Naive thymus-derived CD8-positive, alpha-beta T cell (primary cell): ENCODE measurements at regions not wholly inside any gene's neighbourhood (a gene's known extent, or its start where the extent isn't known, plus 50 kb on each side); places are given as distances from the start of the nearest gene placed in this dataset.

ENCODE experiments used
- ATAC-seq, 2 donors: fragments of 150-1000 bp; cut with Tn5 transposase in 1 of 2; sonication (Bioruptor Pico), chemical (Tn5 transposase) in 1 of 2; 1 replicate in 1 of 2; 2 replicates in 1 of 2; pipeline ENCODE4 v1.10.0; 2021; ENCODE audit warnings: mild to moderate bottlenecking in 2 of 2, moderate library complexity in 2 of 2
- POLR2A ChIA-PET: fragments of 350-600 bp; sonication (Branson Sonifier 250); formaldehyde crosslinking; loops from one replicate; lab custom pipeline; 2021; ENCODE audit warnings: antibody characterized with exemption; lab: Charles Lee
- DNase-seq, 10 donors: peaks; one replicate each; pipeline versions ENCODE4 v3.0.0 to v3.0.0-alpha.2; 2020 to 2022
- H3K27ac Mint-ChIP-seq, 10 donors: one replicate each; pipeline ENCODE4 v1.8.0; 2020 to 2022; ENCODE audit warnings: mild to moderate bottlenecking in 10 of 10, mixed read lengths in 10 of 10, moderate library complexity in 4 of 10, inconsistent platforms in 1 of 10
- H3K27me3 Mint-ChIP-seq, 5 donors: one replicate each; pipeline ENCODE4 v1.8.0; 2021 to 2022; ENCODE audit warnings: mixed read lengths in 5 of 5
- H3K36me3 Mint-ChIP-seq, 3 donors: one replicate each; pipeline ENCODE4 v1.8.0; 2020 to 2022; ENCODE audit warnings: mixed read lengths in 3 of 3, mild to moderate bottlenecking in 2 of 3, inconsistent platforms in 1 of 3
- H3K4me1 Mint-ChIP-seq, 4 donors: one replicate each; pipeline ENCODE4 v1.8.0; 2021 to 2022; ENCODE audit warnings: mixed read lengths in 4 of 4
- H3K4me3 Mint-ChIP-seq, 10 donors: one replicate each; pipeline ENCODE4 v1.8.0; 2020 to 2022; ENCODE audit warnings: mild to moderate bottlenecking in 10 of 10, mixed read lengths in 10 of 10, moderate library complexity in 6 of 10, inconsistent platforms in 1 of 10
- H3K9me3 Mint-ChIP-seq, 9 donors: one replicate each; pipeline ENCODE4 v1.8.0; 2020 to 2022; ENCODE audit warnings: mixed read lengths in 9 of 9, mild to moderate bottlenecking in 3 of 9, inconsistent platforms in 1 of 9, moderate library complexity in 1 of 9

GRCh38 chr4:10212901-10213300, 96.3 kb upstream of the WDR1 start:
- Mint-ChIP-seq H3K4me1 (no peaks in the 10 kb centered on the region), H3K9me3 (peaks cover 0 to 2% (median 0%) of the 10 kb centered on the region in 9 donors), H3K27ac (no peak overlapping the region), H3K36me3 (no peaks in the 10 kb centered on the region), H3K4me3 (no peak overlapping the region), H3K27me3 (peaks cover 0 to 11% (median 0%) of the 10 kb centered on the region in 5 donors)
- no peak for DNase-seq
- no peak for ATAC-seq
- POLR2A ChIA-PET: no interaction called here

- no peaks in the 10 kb centered on the region for H3K4me1 Mint-ChIP-seq
- DNase-seq: no peak
- POLR2A ChIA-PET: no interaction called here
- ATAC-seq: no peak
- H3K27me3 Mint-ChIP-seq: peaks cover 0 to 11% (median 0%) of the 10 kb centered on the region in 5 donors
- no peak overlapping the region for H3K4me3 Mint-ChIP-seq
- no peaks in the 10 kb centered on the region for H3K36me3 Mint-ChIP-seq
- H3K27ac Mint-ChIP-seq: no peak overlapping the region
- H3K9me3 Mint-ChIP-seq: peaks cover 0 to 2% (median 0%) of the 10 kb centered on the region in 9 donors
Measured at GRCh38 chr4:10212400-10212799, 95.8 kb upstream of the WDR1 start.

- DNase-seq: no peak
- POLR2A ChIA-PET: no interaction called here
- ATAC-seq: no peak
- peaks cover 0 to 2% (median 0%) of the 10 kb centered on the region in 4 donors for H3K4me1 Mint-ChIP-seq
- no peaks in the 10 kb centered on the region for H3K36me3 Mint-ChIP-seq
- H3K27me3 Mint-ChIP-seq: peaks cover 0 to 11% (median 3%) of the 10 kb centered on the region in 5 donors
- H3K4me3 Mint-ChIP-seq: no peak overlapping the region
- no peak overlapping the region for H3K27ac Mint-ChIP-seq
- H3K9me3 Mint-ChIP-seq: peaks cover 0 to 2% (median 0%) of the 10 kb centered on the region in 9 donors
Measured at GRCh38 chr4:10207116-10207515, 90.5 kb upstream of the WDR1 start.

GRCh38 chr4:10205223-10205622, 88.6 kb upstream of the WDR1 start:
- Mint-ChIP-seq H3K36me3 (no peaks in the 10 kb centered on the region), H3K27ac (no peak overlapping the region), H3K4me1 (peaks cover 0 to 2% (median 0%) of the 10 kb centered on the region in 4 donors), H3K27me3 (peaks cover 0 to 11% (median 5%) of the 10 kb centered on the region in 5 donors), H3K9me3 (no peaks in the 10 kb centered on the region), H3K4me3 (no peak overlapping the region)
- DNase-seq (no peak), ATAC-seq (no peak)
- POLR2A ChIA-PET: no interaction called here

GRCh38 chr4:10204401-10205058, 87.9 kb upstream of the WDR1 start:
- DNase-seq (no peak), ATAC-seq (no peak)
- Mint-ChIP-seq H3K27ac (no peak overlapping the region), H3K27me3 (peaks cover 0 to 11% (median 5%) of the 10 kb centered on the region in 5 donors), H3K4me1 (peaks cover 0 to 2% (median 0%) of the 10 kb centered on the region in 4 donors), H3K9me3 (no peaks in the 10 kb centered on the region), H3K4me3 (no peak overlapping the region), H3K36me3 (no peaks in the 10 kb centered on the region)
- POLR2A ChIA-PET: no interaction called here

GRCh38 chr4:10203851-10204250, 87.3 kb upstream of the WDR1 start:
- Mint-ChIP-seq H3K27ac (no peak overlapping the region), H3K4me1 (peaks cover 0 to 2% (median 0%) of the 10 kb centered on the region in 4 donors), H3K27me3 (peaks cover 0 to 8% (median 5%) of the 10 kb centered on the region in 5 donors), H3K9me3 (no peaks in the 10 kb centered on the region), H3K36me3 (no peaks in the 10 kb centered on the region), H3K4me3 (no peak overlapping the region)
- ATAC-seq (no peak), DNase-seq (no peak)
- POLR2A ChIA-PET: no interaction called here

- no peak for DNase-seq
- ATAC-seq: no peak
- POLR2A ChIA-PET: no interaction called here
- Mint-ChIP-seq H3K36me3 (no peaks in the 10 kb centered on the region), H3K4me3 (no peak overlapping the region), H3K4me1 (peaks cover 0 to 2% (median 0%) of the 10 kb centered on the region in 4 donors), H3K27me3 (peaks cover 0 to 5% (median 0%) of the 10 kb centered on the region in 5 donors), H3K27ac (no peak overlapping the region), H3K9me3 (no peaks in the 10 kb centered on the region)
Measured at GRCh38 chr4:10201381-10202223, 85.0 kb upstream of the WDR1 start.

- H3K4me1 Mint-ChIP-seq: peaks cover 0 to 2% (median 0%) of the 10 kb centered on the region in 4 donors
- POLR2A ChIA-PET: no interaction called here
- no peak overlapping the region for H3K27ac Mint-ChIP-seq
- no peaks in the 10 kb centered on the region for H3K36me3 Mint-ChIP-seq
- H3K27me3 Mint-ChIP-seq: peaks cover 0 to 5% (median 0%) of the 10 kb centered on the region in 5 donors
- no peaks in the 10 kb centered on the region for H3K9me3 Mint-ChIP-seq
- ATAC-seq: no peak
- H3K4me3 Mint-ChIP-seq: no peak overlapping the region
- no peak for DNase-seq
Measured at GRCh38 chr4:10200869-10201268, 84.3 kb upstream of the WDR1 start.

- DNase-seq: no peak
- no peaks in the 10 kb centered on the region for H3K4me1 Mint-ChIP-seq
- no peaks in the 10 kb centered on the region for H3K9me3 Mint-ChIP-seq
- no peaks in the 10 kb centered on the region for H3K36me3 Mint-ChIP-seq
- no peak for ATAC-seq
- POLR2A ChIA-PET: no interaction called here
- no peak overlapping the region for H3K27ac Mint-ChIP-seq
- no peak overlapping the region for H3K4me3 Mint-ChIP-seq
- peaks cover 0 to 2% (median 0%) of the 10 kb centered on the region in 5 donors for H3K27me3 Mint-ChIP-seq
Measured at GRCh38 chr4:10198365-10198764, 81.8 kb upstream of the WDR1 start.

- Mint-ChIP-seq H3K4me1 (no peaks in the 10 kb centered on the region), H3K36me3 (no peaks in the 10 kb centered on the region), H3K4me3 (no peak overlapping the region), H3K27ac (no peak overlapping the region), H3K27me3 (peaks cover 0 to 2% (median 0%) of the 10 kb centered on the region in 5 donors), H3K9me3 (no peaks in the 10 kb centered on the region)
- POLR2A ChIA-PET: no interaction called here
- DNase-seq (no peak), ATAC-seq (no peak)
Measured at GRCh38 chr4:10197952-10198351, 81.4 kb upstream of the WDR1 start.

GRCh38 chr4:10196191-10196590, 79.6 kb upstream of the WDR1 start:
- no peaks in the 10 kb centered on the region for H3K9me3 Mint-ChIP-seq
- H3K27me3 Mint-ChIP-seq: peaks cover 0 to 2% (median 0%) of the 10 kb centered on the region in 5 donors
- no peak for DNase-seq
- H3K27ac Mint-ChIP-seq: no peak overlapping the region
- H3K4me1 Mint-ChIP-seq: no peaks in the 10 kb centered on the region
- H3K36me3 Mint-ChIP-seq: no peaks in the 10 kb centered on the region
- no peak for ATAC-seq
- POLR2A ChIA-PET: interaction anchor here (0.6 kb wide), 1 partner anchor 343 kb away, joined by 3 read pairs; no protein-coding TSS in a partner anchor
- H3K4me3 Mint-ChIP-seq: no peak overlapping the region

- H3K27me3 Mint-ChIP-seq: peaks cover 0 to under 1% (median 0%) of the 10 kb centered on the region in 5 donors
- no peak overlapping the region for H3K27ac Mint-ChIP-seq
- ATAC-seq: no peak
- no peaks in the 10 kb centered on the region for H3K36me3 Mint-ChIP-seq
- no peaks in the 10 kb centered on the region for H3K4me1 Mint-ChIP-seq
- POLR2A ChIA-PET: no interaction called here
- no peak overlapping the region for H3K4me3 Mint-ChIP-seq
- no peak for DNase-seq
- H3K9me3 Mint-ChIP-seq: no peaks in the 10 kb centered on the region
Measured at GRCh38 chr4:10192331-10192730, 75.7 kb upstream of the WDR1 start.

GRCh38 chr4:10188400-10189004, 71.9 kb upstream of the WDR1 start:
- H3K27me3 Mint-ChIP-seq: peaks cover 0 to 2% (median 0%) of the 10 kb centered on the region in 5 donors
- no peaks in the 10 kb centered on the region for H3K36me3 Mint-ChIP-seq
- ATAC-seq (no peak), DNase-seq (no peak)
- peaks cover 3 to 4% (median 4%) of the 10 kb centered on the region in 4 donors for H3K4me1 Mint-ChIP-seq
- H3K9me3 Mint-ChIP-seq: no peaks in the 10 kb centered on the region
- no peak overlapping the region for H3K27ac Mint-ChIP-seq
- POLR2A ChIA-PET: no interaction called here
- H3K4me3 Mint-ChIP-seq: no peak overlapping the region
